Inflammatory macrophage (primary cell): ENCODE measurements at regions not wholly inside any gene's neighbourhood (a gene's known extent, or its start where the extent isn't known, plus 50 kb on each side); places are given as distances from the start of the nearest gene placed in this dataset.
"Not testable (repeated sequence)": the region's sequence is repeated elsewhere in the genome, so short reads cannot be mapped to it uniquely, and the experiment has no call there.

Experiments
- DNase-seq, 2 donors: peaks; one replicate each; pipeline ENCODE4 v3.0.0-alpha.2; 2020 to 2022

GRCh38 chr5:136924490-136924889 is 559.1 kb upstream of the TRPC7 start:
- DNase-seq, result no peak

- no peak for DNase-seq
Observed at GRCh38 chr5:136910625-136911024, 545.3 kb upstream of the TRPC7 start.

GRCh38 chr5:136909906-136910305 is 544.6 kb upstream of the TRPC7 start:
- no peak for DNase-seq

GRCh38 chr5:136907371-136907770 is 542.0 kb upstream of the TRPC7 start:
- no peak for DNase-seq

- no peak for DNase-seq
Observed at GRCh38 chr5:136906545-136906944, 541.2 kb upstream of the TRPC7 start.

GRCh38 chr5:136905571-136905970 is 540.2 kb upstream of the TRPC7 start:
- no peak for DNase-seq

- DNase-seq, result no peak
Observed at GRCh38 chr5:136894070-136894469, 528.7 kb upstream of the TRPC7 start.

GRCh38 chr5:136892000-136892399 is 526.7 kb upstream of the TRPC7 start:
- DNase-seq, result no peak

GRCh38 chr5:136891175-136891972 is 526.0 kb upstream of the TRPC7 start:
- no peak for DNase-seq

- DNase-seq, result no peak
Observed at GRCh38 chr5:136890431-136891148, 525.2 kb upstream of the TRPC7 start.

- no peak for DNase-seq
Observed at GRCh38 chr5:136886608-136887007, 521.3 kb upstream of the TRPC7 start.

GRCh38 chr5:136864960-136865359 is 499.6 kb upstream of the TRPC7 start:
- DNase-seq, result no peak

- no peak for DNase-seq
Observed at GRCh38 chr5:136856648-136857047, 491.3 kb upstream of the TRPC7 start.

- no peak for DNase-seq
Observed at GRCh38 chr5:136853971-136854370, 488.6 kb upstream of the TRPC7 start.

- DNase-seq, result no peak
Observed at GRCh38 chr5:136840601-136841000, 475.3 kb upstream of the TRPC7 start.

- no peak for DNase-seq
Observed at GRCh38 chr5:136836093-136836492, 470.7 kb upstream of the TRPC7 start.

- no peak for DNase-seq
Observed at GRCh38 chr5:136820848-136821247, 455.5 kb upstream of the TRPC7 start.

- no peak for DNase-seq
Observed at GRCh38 chr5:136819526-136820302, 454.4 kb upstream of the TRPC7 start.

GRCh38 chr5:136816327-136816726 is 451.0 kb upstream of the TRPC7 start:
- DNase-seq, result no peak

GRCh38 chr5:136814619-136815378 is 449.5 kb upstream of the TRPC7 start:
- DNase-seq, result no peak

- DNase-seq, result not testable (repeated sequence)
Observed at GRCh38 chr5:136812270-136812669, 446.9 kb upstream of the TRPC7 start.

GRCh38 chr5:136811551-136811950 is 446.2 kb upstream of the TRPC7 start:
- DNase-seq, result no peak

GRCh38 chr5:136811086-136811485 is 445.7 kb upstream of the TRPC7 start:
- no peak for DNase-seq
